Astrocyte (in vitro differentiated cells and primary cell): ENCODE measurements at regions not wholly inside any gene's neighbourhood (a gene's known extent, or its start where the extent isn't known, plus 50 kb on each side); places are given as distances from the start of the nearest gene placed in this dataset.

Experiments
- DNase-seq: peaks from one replicate; pipeline ENCODE4 v3.0.0-alpha.2; 2010; ENCODE audit warnings: low read depth
- FAIRE-seq: peaks from 2 replicates; lab custom pipeline; 2011; peaks lifted over from hg19 to GRCh38; lab: Jason Lieb, UNC
- H2AFZ ChIP-seq: 2 replicates; pipeline ENCODE4 v1.6.0; 2012; ENCODE audit warnings: low read depth, low read length, inconsistent platforms
- H3K27ac ChIP-seq: 2 replicates; pipeline ENCODE4 v1.5.1; 2011; ENCODE audit warnings: low read depth, low read length, inconsistent platforms
- H3K27me3 ChIP-seq: 2 replicates; pipeline ENCODE4 v1.6.0; 2011; ENCODE audit warnings: low read length, inconsistent platforms; ENCODE audit not compliant: insufficient read depth
- H3K36me3 ChIP-seq: 2 replicates; pipeline ENCODE4 v1.5.1; 2011; ENCODE audit warnings: low read length, inconsistent platforms; ENCODE audit not compliant: insufficient read depth
- H3K4me1 ChIP-seq: 2 replicates; pipeline ENCODE4 v1.5.1; 2011; ENCODE audit warnings: low read length, inconsistent platforms; ENCODE audit not compliant: insufficient read depth
- H3K4me2 ChIP-seq: 2 replicates; pipeline ENCODE4 v1.6.0; 2012; ENCODE audit warnings: low read length, inconsistent platforms
- H3K4me3 ChIP-seq: 2 replicates; pipeline ENCODE4 v1.5.1; 2011; ENCODE audit warnings: low read depth, mild to moderate bottlenecking, low read length, inconsistent platforms; ENCODE audit not compliant: insufficient read depth
- H3K79me2 ChIP-seq: 2 replicates; pipeline ENCODE4 v1.6.0; 2012; ENCODE audit warnings: mild to moderate bottlenecking, low read length, inconsistent platforms; ENCODE audit not compliant: insufficient read depth
- H3K9ac ChIP-seq: 2 replicates; pipeline ENCODE4 v1.6.0; 2012; ENCODE audit warnings: mild to moderate bottlenecking, low read length, inconsistent platforms
- H3K9me3 ChIP-seq: 2 replicates; pipeline ENCODE4 v1.5.1; 2012; ENCODE audit warnings: low read depth, mild to moderate bottlenecking, low read length, inconsistent platforms; ENCODE audit not compliant: insufficient read depth
- H4K20me1 ChIP-seq: 2 replicates; pipeline ENCODE4 v1.6.0; 2012; ENCODE audit warnings: low read length, inconsistent platforms; ENCODE audit not compliant: insufficient read depth
- H3K27ac Mint-ChIP-seq: one replicate; pipeline ENCODE4 v1.8.0; 2021; ENCODE audit warnings: mild to moderate bottlenecking, mixed read lengths; ENCODE audit not compliant: unreplicated experiment
- H3K27me3 Mint-ChIP-seq: one replicate; pipeline ENCODE4 v1.8.0; 2021; ENCODE audit warnings: low read depth, mixed read lengths; ENCODE audit not compliant: unreplicated experiment
- H3K36me3 Mint-ChIP-seq: one replicate; pipeline ENCODE4 v1.8.0; 2021; ENCODE audit warnings: low read depth, mixed read lengths; ENCODE audit not compliant: unreplicated experiment
- H3K4me1 Mint-ChIP-seq: one replicate; pipeline ENCODE4 v1.8.0; 2021; ENCODE audit warnings: low read depth, mixed read lengths; ENCODE audit not compliant: unreplicated experiment
- H3K4me3 Mint-ChIP-seq: one replicate; pipeline ENCODE4 v1.8.0; 2021; ENCODE audit warnings: mild to moderate bottlenecking, moderate library complexity, mixed read lengths; ENCODE audit not compliant: unreplicated experiment
- H3K9me3 Mint-ChIP-seq: one replicate; pipeline ENCODE4 v1.8.0; 2021; ENCODE audit warnings: mild to moderate bottlenecking, mixed read lengths; ENCODE audit not compliant: unreplicated experiment
- CTCF ChIP-seq: IDR thresholded peaks from 2 replicates; pipeline ENCODE4 v1.5.1; 2011; ENCODE audit warnings: low read depth, mild to moderate bottlenecking, inconsistent platforms, low read length, moderate library complexity; ENCODE audit not compliant: insufficient read depth
- EZH2 ChIP-seq: IDR thresholded peaks from 2 replicates; pipeline ENCODE4 v1.6.1; 2012; ENCODE audit warnings: mild to moderate bottlenecking, low read length, inconsistent platforms; ENCODE audit not compliant: insufficient read depth

GRCh38 chr14:23723911-23724310 is 87.7 kb downstream of the DHRS2 start:
- Histone ChIP-seq H4K20me1 (no peaks in the 10 kb centered on the region), H3K36me3 (no peaks in the 10 kb centered on the region), H3K4me1 (no peaks in the 10 kb centered on the region), H2AFZ (no peak overlapping the region), H3K4me2 (no peak overlapping the region), H3K9me3 (no peaks in the 10 kb centered on the region), H3K9ac (no peak overlapping the region), H3K4me3 (no peak overlapping the region), H3K27ac (no peak overlapping the region), H3K79me2 (no peaks in the 10 kb centered on the region), H3K27me3 (no peaks in the 10 kb centered on the region)
- no peak overlapping the region for H3K27ac Mint-ChIP-seq
- no peak for DNase-seq
- TF ChIP-seq CTCF (no peak), EZH2 (no peak)
- no peaks in the 10 kb centered on the region for H3K36me3 Mint-ChIP-seq
- FAIRE-seq, result no peak
- no peak overlapping the region for H3K4me3 Mint-ChIP-seq
- H3K27me3 Mint-ChIP-seq, result peaks cover 2% of the 10 kb centered on the region
- H3K4me1 Mint-ChIP-seq, result peaks cover 1% of the 10 kb centered on the region
- H3K9me3 Mint-ChIP-seq, result no peaks in the 10 kb centered on the region

- Mint-ChIP-seq H3K4me3 (no peak overlapping the region), H3K4me1 (peaks cover 1% of the 10 kb centered on the region), H3K9me3 (no peaks in the 10 kb centered on the region), H3K27me3 (peaks cover 3% of the 10 kb centered on the region), H3K36me3 (no peaks in the 10 kb centered on the region), H3K27ac (no peak overlapping the region)
- no peak for TF ChIP-seq EZH2
- FAIRE-seq, result no peak
- Histone ChIP-seq H2AFZ (no peak overlapping the region), H3K36me3 (no peaks in the 10 kb centered on the region), H4K20me1 (no peaks in the 10 kb centered on the region), H3K79me2 (no peaks in the 10 kb centered on the region), H3K4me3 (no peak overlapping the region), H3K4me2 (no peak overlapping the region), H3K27ac (no peak overlapping the region), H3K9me3 (no peaks in the 10 kb centered on the region), H3K4me1 (no peaks in the 10 kb centered on the region), H3K9ac (no peak overlapping the region), H3K27me3 (no peaks in the 10 kb centered on the region)
- no peak for DNase-seq
These were observed 89.4 kb downstream of the DHRS2 start for GRCh38 chr14:23725528-23725927.

- Mint-ChIP-seq H3K36me3 (no peaks in the 10 kb centered on the region), H3K27ac (no peak overlapping the region), H3K27me3 (peaks cover 3% of the 10 kb centered on the region), H3K4me1 (peaks cover 1% of the 10 kb centered on the region), H3K9me3 (no peaks in the 10 kb centered on the region), H3K4me3 (no peak overlapping the region)
- Histone ChIP-seq H3K27me3 (no peaks in the 10 kb centered on the region), H3K36me3 (no peaks in the 10 kb centered on the region), H3K9me3 (no peaks in the 10 kb centered on the region), H3K79me2 (no peaks in the 10 kb centered on the region), H3K4me3 (no peak overlapping the region), H3K27ac (no peak overlapping the region), H3K4me2 (no peak overlapping the region), H2AFZ (no peak overlapping the region), H4K20me1 (no peaks in the 10 kb centered on the region), H3K9ac (no peak overlapping the region), H3K4me1 (no peaks in the 10 kb centered on the region)
- no peak for TF ChIP-seq CTCF
- TF ChIP-seq EZH2, result no peak
- FAIRE-seq (no peak), DNase-seq (no peak)
These were observed 90.0 kb downstream of the DHRS2 start for GRCh38 chr14:23725980-23726710.
